HG03175 (cell line): ENCODE measurements at regions not wholly inside any gene's neighbourhood (a gene's known extent, or its start where the extent isn't known, plus 50 kb on each side); places are given as distances from the start of the nearest gene placed in this dataset.

Experiments used
- ATAC-seq: cut with Tn5 transposase; IDR thresholded peaks from one replicate; pipeline ENCODE4 v1.9.1; 2021; ENCODE audit warnings: mild to moderate bottlenecking, moderate library complexity; ENCODE audit not compliant: unreplicated experiment

GRCh38 chr11:10641912-10642697, 51.5 kb downstream of the IRAG1 start:
- ATAC-seq: peak; percentile 21

- ATAC-seq: peak; percentile 93
Measured at GRCh38 chr11:10641177-10641911, 52.2 kb downstream of the IRAG1 start.

GRCh38 chr11:10640308-10640707, 53.2 kb downstream of the IRAG1 start:
- ATAC-seq: no peak

- no peak for ATAC-seq
Measured at GRCh38 chr11:10639350-10639749, 54.2 kb downstream of the IRAG1 start.

- ATAC-seq: no peak
Measured at GRCh38 chr11:10638316-10638925, 55.1 kb downstream of the IRAG1 start.

GRCh38 chr11:10637731-10638151, 55.8 kb downstream of the IRAG1 start:
- ATAC-seq: no peak

- ATAC-seq: no peak
Measured at GRCh38 chr11:10634407-10634806, 59.1 kb downstream of the IRAG1 start.

GRCh38 chr11:10633261-10633660, 60.3 kb downstream of the IRAG1 start:
- no peak for ATAC-seq

GRCh38 chr11:10632483-10632882, 61.1 kb downstream of the IRAG1 start:
- ATAC-seq: no peak

- ATAC-seq: no peak
Measured at GRCh38 chr11:10631761-10632160, 61.8 kb downstream of the IRAG1 start.

- no peak for ATAC-seq
Measured at GRCh38 chr11:10629411-10630002, 61.0 kb upstream of the LYVE1 start.

- no peak for ATAC-seq
Measured at GRCh38 chr11:10628508-10629236, 60.2 kb upstream of the LYVE1 start.

- ATAC-seq: no peak
Measured at GRCh38 chr11:10627816-10628215, 59.4 kb upstream of the LYVE1 start.

GRCh38 chr11:10627291-10627690, 58.8 kb upstream of the LYVE1 start:
- no peak for ATAC-seq

- ATAC-seq: no peak
Measured at GRCh38 chr11:10625982-10626311, 57.5 kb upstream of the LYVE1 start.

- no peak for ATAC-seq
Measured at GRCh38 chr11:10625281-10625981, 57.0 kb upstream of the LYVE1 start.

- ATAC-seq: no peak
Measured at GRCh38 chr11:10623797-10624761, 55.6 kb upstream of the LYVE1 start.

- no peak for ATAC-seq
Measured at GRCh38 chr11:10622957-10623791, 54.7 kb upstream of the LYVE1 start.
